ENCODE measurements at regions not wholly inside any gene's neighbourhood (a gene's known extent, or its start where the extent isn't known, plus 50 kb on each side); places are given as distances from the start of the nearest gene placed in this dataset.
"Not testable (repeated sequence)": the region's sequence is repeated elsewhere in the genome, so short reads cannot be mapped to it uniquely, and the experiment has no call there.

DNA sequence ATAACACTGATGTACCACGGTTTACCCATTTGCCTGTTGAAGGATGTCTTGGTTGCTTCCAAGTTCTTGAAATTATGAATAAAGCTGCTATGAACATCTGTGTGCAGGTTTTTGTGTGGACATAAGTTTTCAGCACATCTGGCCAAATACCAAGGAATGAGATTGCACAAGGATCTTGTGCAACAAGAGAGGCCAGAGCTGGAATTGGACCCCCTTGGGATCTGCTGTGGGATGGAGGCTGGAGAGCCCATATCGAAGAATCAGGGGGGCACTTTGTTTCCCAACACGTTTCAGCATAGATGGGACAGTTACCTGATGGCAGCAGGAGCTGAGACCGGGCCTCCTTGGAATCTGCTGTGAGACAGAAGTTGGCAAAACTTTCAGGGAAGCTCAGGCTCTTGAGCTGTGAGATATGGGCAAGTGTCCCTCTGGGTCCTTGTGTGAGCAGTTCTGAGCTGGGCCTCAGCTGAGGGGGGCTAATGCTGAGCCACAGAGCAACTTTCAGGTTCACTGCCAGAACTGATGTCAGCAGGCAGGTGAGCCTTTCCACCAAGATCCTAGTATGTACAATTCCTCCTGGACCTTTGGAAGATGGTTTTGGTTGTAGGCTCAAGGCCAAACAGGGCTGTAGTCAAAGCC lies 115.2 kb upstream of the RAB18 start:
- DNase-seq (ENCODE audit: low spot score), result no peak

DNA sequence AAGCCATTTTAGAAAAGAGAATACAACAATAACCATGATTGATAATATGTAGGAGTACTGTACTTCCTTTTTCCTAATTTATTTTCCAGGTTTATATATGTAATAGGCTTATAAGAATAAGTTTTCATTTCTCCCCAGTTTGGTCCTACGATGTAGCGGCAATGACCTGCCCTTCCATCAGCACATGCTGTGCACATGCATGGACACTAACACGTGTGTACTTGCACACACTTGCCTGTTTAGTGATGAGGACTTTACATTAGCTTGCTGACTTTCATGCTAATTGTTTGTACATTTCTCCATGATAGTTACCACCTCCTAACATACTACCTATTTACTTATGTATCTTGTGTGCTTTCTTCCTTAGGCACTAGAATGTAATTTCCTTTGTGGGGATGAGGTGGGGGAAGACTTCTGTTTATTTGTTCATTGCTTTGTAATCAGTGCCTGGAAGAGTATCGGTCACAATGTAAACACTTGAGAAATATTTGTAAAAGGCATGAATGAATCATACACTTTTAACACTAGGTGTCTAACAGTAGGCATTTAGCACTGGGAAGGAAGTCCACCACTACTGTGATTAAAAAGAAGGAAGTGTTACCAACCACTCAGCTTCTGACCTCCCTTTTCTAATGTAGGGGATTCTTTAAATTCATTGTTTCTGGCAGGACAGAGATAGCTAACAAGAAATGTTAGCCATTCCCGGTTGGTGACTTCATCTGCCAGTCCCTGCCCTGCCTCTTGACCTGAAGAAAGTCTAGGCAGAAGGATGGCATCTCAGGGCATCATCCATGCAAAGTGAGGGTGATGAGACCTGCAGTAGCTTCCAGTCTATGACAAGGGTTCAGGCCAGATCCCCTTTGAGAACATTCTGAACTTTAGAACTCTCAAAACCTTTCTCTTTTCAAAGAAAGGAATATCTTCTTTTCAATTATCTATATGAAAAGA lies 120.2 kb upstream of the RAB18 start:
- peak; percentile 56 for DNase-seq (ENCODE audit: low spot score)

DNA sequence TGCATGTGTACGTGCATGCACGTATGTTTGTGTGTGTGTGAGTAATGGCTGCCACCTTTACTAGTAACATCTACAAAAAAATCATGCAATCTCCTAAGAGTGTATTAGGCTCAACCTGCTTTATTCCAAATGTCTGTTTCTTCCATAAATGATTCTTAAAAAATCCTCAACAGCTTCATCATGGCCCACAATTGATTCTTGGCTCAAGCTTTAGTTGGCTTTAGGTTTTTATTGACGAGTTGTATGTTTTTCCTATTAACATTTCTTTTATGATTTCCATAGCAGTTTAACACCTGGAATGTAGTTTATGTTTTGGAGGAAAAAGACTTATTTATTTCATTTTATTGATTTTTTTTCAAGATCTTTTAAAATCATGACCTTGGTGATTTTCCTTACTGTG lies 121.9 kb upstream of the RAB18 start:
- DNase-seq (ENCODE audit: low spot score), result no peak

DNA sequence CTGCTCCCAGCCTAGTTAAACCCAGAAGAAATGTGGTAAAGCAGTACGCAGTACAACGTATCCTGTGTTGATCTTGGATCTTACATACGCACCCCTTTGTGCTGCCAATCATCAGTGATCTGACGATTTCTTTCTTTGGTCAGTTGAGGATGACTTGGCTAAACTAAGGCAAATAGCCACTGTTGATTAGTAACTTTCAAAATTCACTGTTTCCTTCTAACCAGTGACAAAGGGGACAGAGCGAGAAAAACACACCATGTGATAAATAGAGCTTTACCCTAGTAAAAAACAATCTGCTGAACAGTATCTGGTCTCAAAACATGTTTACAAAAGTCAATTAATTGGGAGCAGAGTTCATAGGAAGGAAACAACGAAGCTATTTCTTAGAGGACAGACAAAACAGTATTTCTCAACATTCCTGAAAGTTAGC lies 123.2 kb upstream of the RAB18 start:
- no peak for DNase-seq (ENCODE audit: low spot score)

DNA sequence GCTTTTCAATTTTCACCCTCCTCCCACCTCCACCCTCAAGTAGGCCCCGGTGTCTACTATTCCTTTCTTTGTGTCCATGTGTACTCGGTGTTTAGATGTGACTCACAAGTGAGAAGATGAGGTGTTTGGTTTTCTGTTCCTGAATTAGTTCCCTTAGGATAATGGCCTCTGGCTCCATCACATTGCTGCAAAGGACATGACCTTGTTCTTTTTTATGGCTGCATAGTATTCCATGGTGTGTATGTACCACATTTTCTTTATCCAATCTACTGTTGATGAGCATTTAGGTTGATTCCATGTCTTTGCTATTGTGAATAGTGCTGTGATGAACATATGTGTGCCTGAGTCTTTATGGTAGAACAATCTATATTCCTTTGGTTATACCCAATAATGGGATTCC lies 125.1 kb upstream of the RAB18 start:
- not testable (repeated sequence) for DNase-seq (ENCODE audit: low spot score)

DNA sequence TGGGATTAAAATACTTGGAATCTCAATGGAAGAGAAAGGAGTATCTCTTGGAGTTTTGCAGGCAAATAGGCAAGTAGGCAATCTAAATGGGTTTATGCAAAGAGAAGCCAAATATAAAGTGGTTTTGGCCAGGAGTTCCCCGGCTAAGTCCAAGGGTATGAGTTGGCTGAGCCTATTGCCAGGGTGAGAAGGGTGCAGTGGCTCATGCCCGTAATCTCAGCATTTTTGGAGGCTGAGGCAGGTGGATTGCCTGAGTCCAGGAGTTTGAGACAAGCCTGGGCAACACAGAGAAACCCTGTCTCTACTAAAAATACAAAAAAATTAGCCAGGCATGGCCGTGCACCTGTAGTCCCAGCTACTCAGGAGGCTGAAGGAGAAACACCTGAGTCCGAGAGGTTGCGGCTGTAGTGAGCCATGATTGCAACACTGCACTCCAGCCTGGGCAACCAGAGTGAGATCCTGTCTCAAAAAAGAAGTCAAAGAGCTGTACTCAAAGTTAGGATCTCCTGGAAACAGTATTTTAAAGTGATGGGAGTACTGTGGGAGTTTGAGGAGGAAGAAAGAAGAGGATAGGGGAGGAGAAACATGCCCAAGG lies 130.4 kb upstream of the RAB18 start:
- DNase-seq (ENCODE audit: low spot score), result no peak

DNA sequence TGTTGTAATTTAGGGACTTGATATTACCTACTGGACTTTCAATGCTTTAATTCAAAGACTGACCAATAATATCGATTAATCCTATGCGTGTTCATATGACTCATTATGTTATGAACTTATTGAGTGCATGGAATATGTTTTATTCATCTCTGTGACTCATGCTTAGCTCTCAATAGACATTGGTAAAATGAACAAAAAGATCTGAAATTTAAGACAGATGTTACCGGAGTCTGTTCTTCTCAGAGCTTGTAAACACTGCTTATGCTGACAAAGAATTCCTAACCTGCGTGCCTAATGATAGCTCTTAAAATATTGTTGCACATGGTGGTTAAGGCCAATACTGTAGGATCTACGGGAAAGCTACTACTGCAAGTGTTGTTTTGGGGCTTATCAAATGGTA lies 131.5 kb upstream of the ACBD5 start:
- no peak for DNase-seq (ENCODE audit: low spot score)

DNA sequence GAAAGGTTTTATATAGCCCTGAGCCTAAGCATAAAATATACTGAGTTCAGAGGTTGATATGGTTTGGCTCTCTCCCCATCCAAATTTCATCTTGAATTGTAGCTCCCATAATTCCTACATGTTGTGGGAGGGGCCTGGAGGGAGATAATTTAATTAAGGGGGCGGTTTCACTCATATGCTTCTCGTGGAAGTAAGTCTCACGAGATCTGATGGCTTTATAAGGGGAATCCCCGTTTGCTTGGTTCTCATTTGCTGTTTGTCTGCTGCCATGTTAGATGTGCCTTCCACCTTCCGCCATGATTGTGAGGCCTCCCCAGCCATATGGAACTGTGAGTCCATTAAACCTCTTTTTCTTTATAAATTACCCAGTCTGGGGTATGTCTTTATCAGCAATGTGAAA lies 130.8 kb upstream of the ACBD5 start:
- DNase-seq (ENCODE audit: low spot score), result not testable (repeated sequence)

DNA sequence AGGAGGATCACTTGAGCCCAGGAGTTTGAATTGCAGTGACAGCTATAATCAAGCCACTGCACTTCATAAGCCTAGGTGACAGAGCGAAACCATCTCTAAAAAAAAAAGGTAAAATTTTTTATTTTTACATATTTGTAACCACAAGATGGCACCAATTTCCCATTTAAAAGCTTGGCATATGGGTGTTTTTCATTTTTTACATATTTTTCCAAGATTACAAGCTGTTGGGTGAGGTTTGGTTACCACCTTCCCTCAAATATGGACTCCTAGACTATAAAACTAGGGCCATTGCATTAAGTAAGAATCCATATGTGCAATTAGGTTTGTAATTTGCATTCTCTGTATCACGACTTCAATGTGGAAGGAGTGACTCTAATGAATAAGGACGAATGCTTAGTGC lies 129.3 kb upstream of the ACBD5 start:
- DNase-seq (ENCODE audit: low spot score), result peak; percentile 8

DNA sequence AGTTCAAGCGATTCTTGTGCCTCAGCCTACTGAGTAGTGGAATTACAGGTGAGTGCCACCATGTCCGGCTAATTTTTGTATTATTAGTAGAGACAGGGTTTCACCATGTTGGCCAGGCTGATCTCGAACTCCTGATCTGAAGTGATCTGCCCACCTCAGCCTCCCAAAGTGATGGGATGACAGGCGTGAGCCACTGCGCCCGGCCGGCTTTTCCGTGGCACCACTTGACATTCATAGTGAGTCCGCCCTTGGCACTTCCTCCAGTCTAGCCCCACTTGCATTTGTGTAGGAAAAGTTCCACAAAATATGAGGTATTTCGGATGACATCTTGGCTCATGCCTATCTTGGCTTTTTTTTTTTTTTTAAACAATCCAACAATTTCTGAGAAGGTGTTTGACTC lies 128.1 kb upstream of the ACBD5 start:
- DNase-seq (ENCODE audit: low spot score), result no peak

DNA sequence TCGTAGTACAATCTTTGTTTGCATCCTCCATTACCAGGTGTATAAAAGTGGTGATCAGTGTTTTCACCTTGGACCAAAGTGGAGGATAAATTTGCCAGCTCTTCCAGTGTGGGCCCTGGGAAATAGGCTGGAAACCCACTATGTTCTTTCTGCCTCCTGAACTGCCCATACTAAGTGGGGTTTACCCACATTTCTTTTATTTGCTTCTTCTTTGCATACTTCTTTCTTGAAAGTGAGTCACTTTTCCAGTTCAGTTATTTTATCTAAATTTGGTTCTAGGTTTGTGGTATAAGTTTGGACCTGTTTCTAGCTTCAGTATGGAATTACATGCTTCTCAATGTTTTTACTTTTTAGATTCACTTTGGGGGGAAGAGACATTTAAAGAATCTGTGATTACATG lies 126.2 kb upstream of the ACBD5 start:
- DNase-seq (ENCODE audit: low spot score), result no peak

DNA sequence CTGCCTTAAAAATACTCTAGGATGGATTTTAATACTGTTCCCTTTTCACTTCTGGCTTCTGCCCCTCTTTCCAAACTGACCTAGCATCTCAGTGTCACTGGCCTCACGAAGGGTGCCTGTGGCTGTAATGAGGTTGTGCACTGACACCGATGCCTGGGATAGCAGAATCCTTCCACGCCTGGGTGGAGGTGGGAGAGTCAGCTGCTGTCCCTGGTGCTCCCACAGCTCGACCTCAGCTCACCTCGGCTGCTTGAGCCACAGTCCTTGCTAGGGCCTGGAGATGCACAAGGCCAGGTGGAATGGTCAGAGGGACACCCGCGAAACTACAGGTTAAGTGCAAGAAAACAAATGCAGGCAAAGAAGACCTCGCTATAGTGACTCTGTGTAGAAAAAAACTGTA lies 123.4 kb upstream of the ACBD5 start:
- DNase-seq (ENCODE audit: low spot score), result no peak

DNA sequence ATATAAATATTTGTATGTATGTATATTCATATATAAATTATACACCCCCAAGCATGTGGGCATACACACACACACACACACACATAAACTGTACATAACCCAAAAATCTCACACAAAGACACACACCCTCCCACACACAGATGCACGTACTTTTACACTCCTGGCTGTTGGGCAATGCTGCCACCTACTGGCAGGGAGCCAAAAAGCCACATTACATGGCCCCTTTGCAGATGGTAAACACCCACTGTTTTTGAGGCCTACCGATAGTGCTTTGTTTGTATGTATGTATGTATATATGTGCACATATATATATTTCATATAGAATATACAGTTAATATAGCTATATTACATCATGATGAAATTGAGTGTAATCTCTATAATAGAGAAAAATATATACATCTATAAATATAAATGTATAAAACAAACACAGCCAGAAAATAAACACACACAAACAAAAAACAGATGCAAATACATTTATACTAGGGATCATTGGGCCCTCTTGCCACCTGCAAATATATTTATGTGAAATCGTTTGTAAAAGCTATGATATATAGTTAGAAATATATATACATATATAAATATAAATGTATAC lies 120.1 kb upstream of the ACBD5 start:
- DNase-seq (ENCODE audit: low spot score), result peak; percentile 72

DNA sequence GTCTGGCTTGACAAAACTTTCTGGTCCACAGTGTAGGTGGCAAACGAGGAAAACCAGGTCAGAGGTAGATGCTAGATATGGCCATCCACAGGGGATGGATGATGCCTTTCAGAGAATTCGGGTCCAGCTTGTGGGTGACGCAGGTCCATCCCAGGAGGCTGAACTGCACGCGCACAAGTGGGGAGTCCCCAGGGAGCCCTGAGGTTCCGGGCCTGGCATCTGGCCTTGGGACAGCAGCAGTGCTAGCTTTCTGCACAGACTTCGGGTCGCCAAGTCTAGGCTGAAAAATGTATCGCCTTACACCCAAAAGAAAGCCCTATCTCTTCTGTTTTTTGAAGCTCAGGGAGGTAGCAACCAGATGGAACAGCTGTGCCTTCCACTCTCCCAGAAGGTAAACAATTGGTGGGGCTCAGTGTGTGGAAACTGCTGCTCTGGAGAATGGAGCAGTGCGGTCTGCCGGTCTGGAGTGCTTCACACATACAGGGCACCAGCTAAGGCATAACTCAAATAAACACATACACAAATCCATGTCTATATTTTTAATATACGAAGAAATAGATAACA lies 119.3 kb upstream of the ACBD5 start:
- DNase-seq (ENCODE audit: low spot score), result no peak

DNA sequence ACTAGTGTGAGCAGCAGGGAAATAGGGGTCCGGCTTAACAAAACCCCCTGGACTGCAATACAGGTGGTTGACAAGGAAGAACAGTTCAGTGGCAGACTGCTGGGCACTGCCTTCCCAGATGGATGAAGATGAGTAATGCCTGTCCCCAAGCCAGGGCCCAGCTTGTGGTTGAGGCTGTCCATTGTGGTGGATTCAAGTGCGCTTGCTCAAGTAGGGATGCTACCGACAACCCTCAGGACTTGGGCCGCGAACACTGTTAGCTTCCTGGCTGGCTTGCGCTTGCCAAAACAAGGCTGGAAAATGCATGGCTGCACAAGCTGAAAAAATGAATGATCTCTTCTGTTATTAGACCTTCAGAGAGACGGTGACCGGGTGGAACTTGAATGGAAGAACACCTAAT lies 116.1 kb upstream of the ACBD5 start:
- no peak for DNase-seq (ENCODE audit: low spot score)

DNA sequence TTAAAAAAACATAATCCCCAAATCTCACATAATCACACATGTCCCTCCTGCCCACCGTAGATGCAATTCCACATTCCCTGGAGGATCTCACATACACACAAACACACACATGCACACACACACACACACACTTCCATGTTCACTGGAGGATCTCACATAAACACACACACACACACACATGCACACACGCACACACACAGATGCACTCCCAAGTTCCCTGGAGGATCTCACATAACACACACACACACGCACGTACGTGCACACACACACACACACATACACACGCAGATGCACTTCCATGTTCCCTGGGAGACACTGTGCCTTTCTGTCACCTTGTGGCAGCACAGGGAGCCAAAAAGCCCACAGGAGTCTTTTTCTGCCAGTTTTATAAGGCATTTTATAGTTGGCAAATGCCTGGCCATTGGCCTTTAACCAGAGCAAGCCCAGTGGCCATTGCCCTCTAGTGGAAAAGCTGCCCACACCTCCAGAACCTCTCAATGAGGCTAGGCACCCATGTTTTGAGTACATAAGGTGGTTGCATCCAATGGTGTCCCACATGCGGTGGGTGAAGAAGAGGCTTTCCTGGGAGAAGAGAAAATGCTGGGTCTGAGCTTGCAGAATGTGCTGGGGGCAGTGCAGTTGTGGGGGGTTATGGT lies 115.4 kb upstream of the ACBD5 start:
- no peak for DNase-seq (ENCODE audit: low spot score)

DNA sequence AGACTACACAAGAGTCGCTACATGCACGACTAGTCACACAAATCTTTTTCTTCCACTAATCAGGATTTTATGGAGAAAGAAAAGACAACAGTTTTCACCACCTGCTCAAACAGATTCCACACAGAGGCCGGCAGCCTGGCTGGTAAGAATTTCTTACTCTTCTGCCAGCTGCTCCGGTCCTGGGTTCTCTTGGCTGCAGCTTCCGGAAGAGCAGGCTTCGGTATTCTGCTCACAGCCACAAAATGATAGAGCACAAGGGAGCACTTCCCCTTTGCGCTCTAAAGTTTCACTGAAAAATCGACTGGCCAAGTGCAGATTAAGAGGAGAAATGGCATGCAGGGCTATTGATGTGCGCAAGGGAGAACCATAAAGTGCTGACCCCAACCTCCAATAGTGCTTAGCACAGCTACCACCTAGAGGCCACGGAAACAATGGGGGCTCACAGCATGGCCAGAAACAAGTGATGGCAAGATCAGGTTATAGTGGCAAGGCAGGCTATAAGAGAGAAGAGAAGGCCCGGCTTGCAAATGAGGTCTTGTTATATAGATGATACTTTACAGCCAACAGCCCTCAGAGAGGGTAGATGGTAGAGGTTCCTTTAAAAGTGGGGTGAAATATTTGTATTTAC lies 114.2 kb upstream of the ACBD5 start:
- DNase-seq (ENCODE audit: low spot score), result not testable (repeated sequence)

DNA sequence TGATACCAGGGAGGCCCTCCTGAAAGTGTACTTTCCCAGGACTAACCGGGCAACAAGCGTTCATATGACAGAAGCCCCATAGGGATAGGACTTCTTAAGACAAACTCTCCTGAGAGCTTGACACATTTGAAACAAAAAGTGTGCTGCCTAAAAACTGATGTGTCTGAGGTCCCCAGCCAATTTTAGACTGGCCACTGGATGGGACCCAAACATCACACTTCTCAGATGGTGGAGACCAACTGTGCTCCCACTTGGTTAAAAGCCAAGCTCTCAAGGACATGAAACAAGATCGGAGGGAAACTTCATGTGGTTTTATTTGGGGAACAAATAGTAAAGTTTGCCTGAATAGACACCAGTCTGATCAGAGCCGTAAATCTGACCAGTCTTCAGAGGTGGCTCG lies 113.5 kb upstream of the ACBD5 start:
- DNase-seq (ENCODE audit: low spot score), result not testable (repeated sequence)

DNA sequence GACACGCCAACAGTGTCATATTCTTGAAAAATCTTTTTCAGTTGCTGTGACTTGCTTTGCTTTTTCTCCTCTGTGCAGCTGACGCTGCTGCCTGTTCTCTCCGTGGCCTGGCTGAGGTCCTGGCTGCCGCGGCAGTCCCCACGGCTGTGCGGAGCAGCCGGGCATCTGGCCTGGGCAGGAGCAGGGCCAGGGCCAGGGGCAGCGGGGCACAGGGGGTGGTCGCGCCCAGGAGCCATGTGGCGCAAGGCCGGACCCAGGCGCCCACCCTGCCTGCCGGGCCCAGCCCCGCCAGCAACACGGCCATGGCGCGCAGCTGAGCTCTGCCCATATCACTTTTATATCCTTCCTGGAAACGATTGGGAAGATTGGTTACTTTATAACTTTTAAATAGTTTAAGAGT lies 109.4 kb upstream of the ACBD5 start:
- DNase-seq (ENCODE audit: low spot score), result no peak

DNA sequence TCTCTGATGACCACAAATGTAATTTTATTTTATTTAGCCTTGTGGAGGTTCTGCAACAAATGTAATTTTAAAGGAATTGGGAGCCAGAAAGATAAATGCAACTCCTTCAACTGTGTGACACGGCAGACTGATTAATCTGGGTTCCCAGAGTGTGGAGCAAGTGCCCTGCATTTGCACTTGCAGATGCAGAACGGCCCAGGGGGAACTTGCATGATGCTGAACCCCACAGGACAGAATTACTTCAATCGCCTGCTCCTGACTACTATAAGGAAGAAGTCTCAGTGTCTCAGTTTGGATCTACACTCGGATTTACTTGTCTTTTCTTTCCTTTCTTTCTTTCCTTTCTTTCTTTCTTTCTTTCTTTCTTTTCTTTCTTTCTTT lies 107.2 kb upstream of the ACBD5 start:
- not testable (repeated sequence) for DNase-seq (ENCODE audit: low spot score)

DNA sequence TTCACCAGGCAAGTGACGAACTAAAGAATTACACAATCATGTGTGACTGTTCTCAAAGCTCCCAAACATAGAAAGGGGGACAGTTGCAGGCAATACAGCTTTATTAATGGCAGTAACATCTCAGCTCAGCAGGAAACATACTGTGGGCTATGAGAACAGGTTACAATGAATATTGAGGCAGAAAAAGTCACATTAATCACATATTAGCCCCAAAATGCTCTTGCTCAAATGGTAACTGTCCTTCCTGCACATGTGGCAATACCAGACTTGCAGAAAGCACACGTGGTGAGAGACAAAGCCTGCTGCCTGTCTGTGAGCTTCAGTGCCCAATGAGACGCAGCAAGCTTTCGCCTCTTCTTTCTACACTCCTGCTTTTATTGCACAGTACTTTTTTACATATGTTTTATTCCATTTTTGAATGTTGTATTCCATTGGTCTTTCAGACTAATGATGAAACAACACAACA lies 104.9 kb upstream of the ACBD5 start:
- no peak for DNase-seq (ENCODE audit: low spot score)

Measured in LoVo (cell line).